ENCODE measurements at regions not wholly inside any gene's neighbourhood (a gene's known extent, or its start where the extent isn't known, plus 50 kb on each side); places are given as distances from the start of the nearest gene placed in this dataset.

DNA sequence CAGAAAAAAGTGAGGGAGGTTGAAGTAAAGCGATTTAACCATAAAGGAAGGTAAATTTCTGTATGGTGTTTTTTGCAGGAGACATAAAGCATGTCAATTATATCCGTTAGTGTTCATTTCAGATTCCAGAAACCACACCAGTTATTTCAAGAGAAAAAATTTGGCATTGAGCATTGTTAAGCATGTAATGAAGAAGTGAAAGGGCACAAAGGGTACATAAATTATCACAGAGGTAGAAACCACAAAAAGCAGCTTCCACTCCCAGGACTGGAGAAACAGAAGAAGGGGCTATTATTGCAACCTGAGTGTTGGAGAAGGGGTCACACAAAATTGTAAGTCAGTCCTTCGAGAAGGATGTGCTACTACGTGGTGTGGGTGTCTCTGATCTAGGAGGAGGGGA is 72.2 kb upstream of the DACH1 start:
- no peak for DNase-seq

DNA sequence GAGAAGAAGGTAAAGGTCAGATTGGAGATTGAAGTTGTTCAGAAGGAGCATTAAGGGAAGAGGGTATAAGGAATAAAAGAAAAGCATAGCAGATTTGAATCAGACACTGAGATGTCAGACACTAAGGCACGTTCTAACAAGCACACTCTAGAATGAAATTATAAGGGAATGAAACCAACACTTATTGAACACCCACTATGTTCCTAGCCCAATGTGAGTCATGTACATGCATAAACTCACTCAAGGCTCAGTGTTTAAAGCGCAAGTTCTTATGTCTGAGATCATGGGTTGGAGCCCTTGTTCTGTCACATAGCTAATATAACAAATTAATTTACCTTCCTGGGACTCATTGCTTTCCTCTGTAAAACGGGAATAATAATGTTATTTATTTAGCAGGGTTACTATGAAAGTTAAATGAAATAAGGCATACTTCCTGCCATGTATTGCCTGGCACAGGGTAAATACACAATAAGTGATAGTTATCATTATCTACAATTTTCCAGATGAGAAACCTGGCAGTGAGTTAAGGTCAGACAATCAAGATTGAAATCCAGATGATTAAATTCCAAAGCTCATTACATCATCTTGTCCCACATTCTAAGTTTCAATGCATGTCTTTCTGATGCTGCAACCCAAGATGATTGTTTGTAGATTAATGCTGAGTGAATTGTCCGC is 68.3 kb upstream of the DACH1 start:
- no peak for DNase-seq

DNA sequence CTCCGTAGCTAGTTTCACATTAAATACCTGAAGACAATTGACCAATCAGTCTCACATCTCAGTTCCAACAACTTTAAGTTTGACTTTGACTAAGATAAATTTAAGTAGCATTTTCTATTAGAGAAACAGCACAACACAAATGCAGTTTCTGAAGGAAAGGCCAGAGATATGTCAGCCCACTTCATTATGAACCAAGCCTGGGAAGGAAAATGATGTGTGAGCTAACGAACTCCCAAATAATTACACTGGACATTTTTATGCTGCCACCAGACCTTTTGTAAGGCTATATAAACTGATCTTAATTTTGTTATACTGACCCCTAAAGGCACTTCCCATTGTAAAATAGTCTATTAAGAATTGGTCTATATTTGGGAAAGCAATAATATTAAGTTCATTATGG is 57.9 kb upstream of the DACH1 start:
- no peak for DNase-seq

- no peak for DNase-seq
Measured at GRCh38 chr13:71922194-71922593, 55.2 kb upstream of the DACH1 start.
